ENCODE measurements at regions not wholly inside any gene's neighbourhood (a gene's known extent, or its start where the extent isn't known, plus 50 kb on each side); places are given as distances from the start of the nearest gene placed in this dataset.
"Not testable (repeated sequence)": the region's sequence is repeated elsewhere in the genome, so short reads cannot be mapped to it uniquely, and the experiment has no call there.

DNA sequence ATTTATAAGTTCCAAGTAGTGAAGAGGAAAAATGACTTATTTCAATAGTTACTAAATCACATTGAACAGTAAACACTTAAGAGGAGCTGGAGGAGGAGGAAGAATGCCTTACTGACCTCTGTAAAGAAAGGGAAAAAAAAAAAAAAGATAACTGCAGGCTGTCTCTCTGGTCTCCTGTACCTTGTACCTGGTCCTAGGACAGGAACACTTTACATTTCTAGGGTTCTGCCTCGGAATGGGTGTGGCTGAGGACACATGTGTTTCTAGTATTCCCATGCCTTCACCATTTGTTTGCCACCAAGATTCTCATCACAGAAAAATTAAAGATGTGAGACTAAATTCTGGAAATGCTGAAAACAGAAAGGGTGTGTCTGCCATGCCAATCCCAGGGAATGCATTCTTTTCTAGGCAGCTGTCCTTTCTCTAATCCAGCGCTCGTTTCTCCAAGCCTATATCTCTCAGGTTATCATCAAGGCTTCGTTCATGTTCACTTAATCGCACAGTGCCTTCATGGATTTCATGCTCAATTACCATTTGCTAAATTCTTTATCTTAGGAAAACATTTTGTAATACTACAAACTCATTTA lies 1208.3 kb downstream of the OTOL1 start:
- Histone ChIP-seq H3K4me1 (ENCODE audit: insufficient read depth, low read length) (no peaks in the 10 kb centered on the region), H3K9ac (ENCODE audit: low read length) (no peak overlapping the region), H3K36me3 (ENCODE audit: low read depth, low read length) (no peaks in the 10 kb centered on the region), H3K9me2 (replicated peaks; ENCODE audit: low read length) (no peaks in the 10 kb centered on the region), H4K20me1 (ENCODE audit: low read length) (no peaks in the 10 kb centered on the region), H3K27ac (ENCODE audit: low read length) (no peak overlapping the region), H3K9me3 (ENCODE audit: low read length) (no peaks in the 10 kb centered on the region), H3K27me3 (ENCODE audit: low read length) (no peaks in the 10 kb centered on the region), H3K79me2 (ENCODE audit: low read length) (no peaks in the 10 kb centered on the region), H3F3A (ENCODE audit: low read length, unreplicated experiment) (no peaks in the 10 kb centered on the region), H2AFZ (ENCODE audit: low read length) (no peak overlapping the region), H3K4me3 (ENCODE audit: low read length) (no peak overlapping the region), H3K4me2 (ENCODE audit: low read length) (no peak overlapping the region)
- DNase-seq, result no peak
- ChIA-PET CTCF (no interaction called here), POLR2A (ENCODE audit: unreplicated experiment) (no interaction called here)
- BruUV-seq (replicated peaks), result no TSS peak
- TF ChIP-seq EZH2phosphoT487 (IDR thresholded peaks at IDR 0.05; ENCODE audit: borderline replicate concordance, low read length), result no peak
- TF ChIP-seq EZH2 (IDR thresholded peaks at IDR 0.05; ENCODE audit: low read length, unreplicated experiment), result no peak
- TF ChIP-seq, protein P1, sequence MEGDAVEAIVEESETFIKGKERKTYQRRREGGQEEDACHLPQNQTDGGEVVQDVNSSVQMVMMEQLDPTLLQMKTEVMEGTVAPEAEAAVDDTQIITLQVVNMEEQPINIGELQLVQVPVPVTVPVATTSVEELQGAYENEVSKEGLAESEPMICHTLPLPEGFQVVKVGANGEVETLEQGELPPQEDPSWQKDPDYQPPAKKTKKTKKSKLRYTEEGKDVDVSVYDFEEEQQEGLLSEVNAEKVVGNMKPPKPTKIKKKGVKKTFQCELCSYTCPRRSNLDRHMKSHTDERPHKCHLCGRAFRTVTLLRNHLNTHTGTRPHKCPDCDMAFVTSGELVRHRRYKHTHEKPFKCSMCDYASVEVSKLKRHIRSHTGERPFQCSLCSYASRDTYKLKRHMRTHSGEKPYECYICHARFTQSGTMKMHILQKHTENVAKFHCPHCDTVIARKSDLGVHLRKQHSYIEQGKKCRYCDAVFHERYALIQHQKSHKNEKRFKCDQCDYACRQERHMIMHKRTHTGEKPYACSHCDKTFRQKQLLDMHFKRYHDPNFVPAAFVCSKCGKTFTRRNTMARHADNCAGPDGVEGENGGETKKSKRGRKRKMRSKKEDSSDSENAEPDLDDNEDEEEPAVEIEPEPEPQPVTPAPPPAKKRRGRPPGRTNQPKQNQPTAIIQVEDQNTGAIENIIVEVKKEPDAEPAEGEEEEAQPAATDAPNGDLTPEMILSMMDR (conservative IDR thresholded peaks at IDR 0.05; ENCODE audit: low read depth, low read length), result no peak
- no peak for ATAC-seq
- intact Hi-C loops (cut with micrococcal nuclease), result no loop called here

DNA sequence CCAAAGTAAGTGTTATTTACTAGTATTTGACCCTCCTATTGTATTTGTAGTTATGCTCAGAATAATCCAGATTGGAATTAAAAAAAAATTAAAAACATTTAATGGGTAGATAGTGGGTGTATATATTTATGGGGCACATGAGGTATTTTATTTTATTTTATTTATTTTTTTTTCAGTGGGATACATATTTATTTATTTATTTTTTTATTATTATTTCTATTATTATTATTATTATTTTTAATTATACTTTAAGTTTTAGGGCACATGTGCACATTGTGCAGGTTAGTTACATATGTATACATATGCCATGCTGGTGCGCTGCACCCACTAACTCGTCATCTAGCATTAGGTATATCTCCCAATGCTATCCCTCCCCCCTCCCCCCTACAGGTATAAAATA lies 1211.8 kb downstream of the OTOL1 start:
- H3K4me1 ChIP-seq (ENCODE audit: insufficient read depth, low read length); H3K27ac ChIP-seq (ENCODE audit: low read length); H3K36me3 ChIP-seq (ENCODE audit: low read depth, low read length); H4K20me1 ChIP-seq (ENCODE audit: low read length); POLR2A ChIA-PET (ENCODE audit: unreplicated experiment); H3K27me3 ChIP-seq (ENCODE audit: low read length); H3F3A ChIP-seq (ENCODE audit: low read length, unreplicated experiment); H2AFZ ChIP-seq (ENCODE audit: low read length); H3K4me2 ChIP-seq (ENCODE audit: low read length); H3K4me3 ChIP-seq (ENCODE audit: low read length); H3K79me2 ChIP-seq (ENCODE audit: low read length); CTCF ChIA-PET; H3K9me3 ChIP-seq (ENCODE audit: low read length); BruUV-seq (replicated peaks); intact Hi-C loops (cut with micrococcal nuclease); DNase-seq; H3K9ac ChIP-seq (ENCODE audit: low read length); ATAC-seq; H3K9me2 ChIP-seq (replicated peaks; ENCODE audit: low read length): not testable (repeated sequence)

DNA sequence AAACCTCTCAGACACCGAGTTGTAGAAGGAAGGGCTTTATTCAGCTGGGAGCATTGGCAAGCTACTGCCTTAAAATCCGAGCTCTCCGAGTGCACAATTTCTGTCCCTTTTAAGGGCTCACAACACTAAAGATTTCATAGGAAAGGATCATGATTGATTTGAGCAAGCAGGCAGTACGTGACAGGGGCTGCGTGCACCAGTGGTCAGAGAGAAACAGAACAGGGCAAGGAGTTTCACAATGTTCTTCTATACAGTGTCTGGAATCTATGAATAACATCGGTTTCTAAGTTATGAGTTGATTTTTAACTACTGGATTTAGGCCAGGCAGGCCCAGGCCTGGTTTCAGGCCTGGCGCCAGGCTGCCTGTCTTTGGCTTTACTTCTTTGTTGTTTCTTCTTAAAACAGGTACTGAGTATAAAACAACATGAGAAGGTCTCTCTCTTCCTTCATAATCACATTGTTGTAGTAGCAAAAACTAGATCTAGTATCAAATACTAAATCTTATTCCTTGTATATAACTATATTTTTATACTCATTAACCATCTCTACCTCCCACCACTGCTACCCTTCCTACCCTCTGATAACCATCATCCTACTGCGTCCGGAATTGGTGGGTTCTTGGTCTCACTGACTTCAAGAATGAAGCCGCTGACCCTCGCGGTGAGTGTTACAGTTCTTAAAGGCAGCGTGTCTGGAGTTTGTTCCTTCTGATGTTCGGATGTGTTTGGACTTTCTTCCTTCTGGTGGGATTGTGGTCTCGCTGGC lies 1212.5 kb downstream of the OTOL1 start:
- H3K79me2 ChIP-seq (ENCODE audit: low read length); H3K9me3 ChIP-seq (ENCODE audit: low read length); intact Hi-C loops (cut with micrococcal nuclease); H3K4me2 ChIP-seq (ENCODE audit: low read length); H3K9ac ChIP-seq (ENCODE audit: low read length); H2AFZ ChIP-seq (ENCODE audit: low read length); ATAC-seq; H3K4me1 ChIP-seq (ENCODE audit: insufficient read depth, low read length); DNase-seq; H3K36me3 ChIP-seq (ENCODE audit: low read depth, low read length); POLR2A ChIA-PET (ENCODE audit: unreplicated experiment); BruUV-seq (replicated peaks); H4K20me1 ChIP-seq (ENCODE audit: low read length); H3K27me3 ChIP-seq (ENCODE audit: low read length); H3K9me2 ChIP-seq (replicated peaks; ENCODE audit: low read length); H3K27ac ChIP-seq (ENCODE audit: low read length); CTCF ChIA-PET; H3F3A ChIP-seq (ENCODE audit: low read length, unreplicated experiment); H3K4me3 ChIP-seq (ENCODE audit: low read length): not testable (repeated sequence)
